A673 (cell line): ENCODE measurements at regions not wholly inside any gene's neighbourhood (a gene's known extent, or its start where the extent isn't known, plus 50 kb on each side); places are given as distances from the start of the nearest gene placed in this dataset.

Experiments used
- BruUV-seq: library from RNA; stranded (reverse); fragments of 400-500 nt; replicated peaks from 2 replicates; lab custom pipeline; 2021; lab: Mats Ljungman, UMichigan
- CTCF ChIA-PET: fragments of 300-600 bp; sonication (Branson Sonifier 250); formaldehyde crosslinking; loops from one replicate; lab custom pipeline; 2022; ENCODE audit warnings: antibody characterized with exemption; lab: Charles Lee
- POLR2A ChIA-PET: fragments of 300-600 bp; sonication (Branson Sonifier 250); formaldehyde crosslinking; loops from one replicate; lab custom pipeline; 2022; ENCODE audit warnings: antibody characterized with exemption; ENCODE audit not compliant: low non-redundant PET; lab: Charles Lee
- DNase-seq: peaks from one replicate; pipeline ENCODE4 v3.0.0-alpha.2; 2015; ENCODE audit warnings: low spot score
- H3K27ac ChIP-seq: fragments of 200-600 bp; sonication (generic); 2 replicates; pipeline ENCODE4 v1.5.1; 2016; ENCODE audit warnings: mixed run types, low read depth, mild to moderate bottlenecking, mixed read lengths, antibody characterized with exemption, low read length; ENCODE audit not compliant: poor library complexity, severe bottlenecking
- H3K27me3 ChIP-seq: fragments of 200-600 bp; sonication (generic); replicated peaks from 2 replicates; pipeline ENCODE4 v1.6.1; 2017; ENCODE audit warnings: mixed run types, low read depth, mild to moderate bottlenecking, mixed read lengths, antibody characterized with exemption, low read length; ENCODE audit not compliant: insufficient read depth, poor library complexity
- H3K36me3 ChIP-seq: fragments of 200-600 bp; sonication (generic); 2 replicates; pipeline ENCODE4 v1.6.1; 2016; ENCODE audit warnings: mixed run types, mild to moderate bottlenecking, mixed read lengths, antibody characterized with exemption, low read length; ENCODE audit not compliant: insufficient read depth, poor library complexity, severe bottlenecking
- H3K4me1 ChIP-seq: fragments of 200-600 bp; sonication (generic); 2 replicates; pipeline ENCODE4 v1.6.1; 2017; ENCODE audit warnings: mixed run types, mild to moderate bottlenecking, mixed read lengths, antibody characterized with exemption, low read length; ENCODE audit not compliant: insufficient read depth, poor library complexity, severe bottlenecking
- H3K4me3 ChIP-seq: fragments of 200-600 bp; sonication (generic); 2 replicates; pipeline ENCODE4 v1.5.1; 2016; ENCODE audit warnings: low read depth, mixed run types, mild to moderate bottlenecking, mixed read lengths, low read length; ENCODE audit not compliant: poor library complexity, severe bottlenecking
- H3K9me3 ChIP-seq: fragments of 200-600 bp; sonication (generic); 2 replicates; pipeline ENCODE4 v1.6.1; 2016; ENCODE audit warnings: mixed run types, low read depth, mild to moderate bottlenecking, mixed read lengths, antibody characterized with exemption, low read length; ENCODE audit not compliant: poor library complexity, severe bottlenecking
- CTCF ChIP-seq: fragments of 300-800, 200-600 bp; sonication (generic); conservative IDR thresholded peaks from 2 replicates; pipeline ENCODE4 v1.5.1; 2017; ENCODE audit warnings: low read depth, mild to moderate bottlenecking, antibody characterized with exemption, low read length, moderate library complexity, mixed read lengths
- EZH2 ChIP-seq: fragments of 200-600 bp; sonication (generic); IDR thresholded peaks from 2 replicates; pipeline ENCODE4 v1.6.1; 2017; ENCODE audit warnings: borderline replicate concordance, low read depth, mild to moderate bottlenecking, mixed read lengths, antibody characterized with exemption, low read length; ENCODE audit not compliant: poor library complexity, severe bottlenecking
- intact Hi-C: fragments of 100-400 bp; cut with micrococcal nuclease; formaldehyde crosslinking; loops from one replicate; pipeline ENCODE4 v1.10.0; 2022; ENCODE audit not compliant: unreplicated experiment

- H3K4me1 ChIP-seq: no peaks in the 10 kb centered on the region
- CTCF ChIA-PET: no interaction called here
- POLR2A ChIA-PET: no interaction called here
- H3K27me3 ChIP-seq: no peaks in the 10 kb centered on the region
- BruUV-seq: no TSS peak
- H3K36me3 ChIP-seq: no peaks in the 10 kb centered on the region
- intact Hi-C loops: no loop called here
- no peak for TF ChIP-seq CTCF
- TF ChIP-seq EZH2: no peak
- H3K4me3 ChIP-seq: no peak overlapping the region
- H3K27ac ChIP-seq: no peak overlapping the region
- no peaks in the 10 kb centered on the region for H3K9me3 ChIP-seq
- DNase-seq: no peak
These were observed 95.2 kb downstream of the MAF start for GRCh38 chr16:79505344-79505743.

DNA sequence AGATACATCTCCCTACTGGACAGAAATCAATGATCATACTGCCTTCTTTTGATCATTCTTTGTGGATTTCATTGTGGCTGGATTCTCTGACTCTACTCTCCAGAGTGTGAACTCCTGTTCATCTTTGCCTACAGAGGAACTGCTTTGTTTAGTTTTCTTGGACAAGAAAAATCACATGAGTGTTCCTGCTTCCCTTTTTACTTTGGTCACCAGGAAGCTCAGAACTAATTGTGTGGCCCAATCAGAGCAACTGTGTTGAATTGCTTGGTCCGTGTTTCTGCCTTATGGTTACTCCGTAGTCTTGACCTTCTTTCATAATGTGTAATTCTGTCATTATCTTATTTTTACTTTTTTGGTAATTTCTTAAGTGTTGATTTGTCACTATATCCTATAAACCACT, 97.0 kb downstream of the MAF start:
- DNase-seq: no peak
- Histone ChIP-seq H3K4me1 (no peaks in the 10 kb centered on the region), H3K4me3 (no peak overlapping the region), H3K27ac (no peak overlapping the region), H3K9me3 (no peaks in the 10 kb centered on the region), H3K36me3 (no peaks in the 10 kb centered on the region), H3K27me3 (no peaks in the 10 kb centered on the region)
- POLR2A ChIA-PET: no interaction called here
- intact Hi-C loops: no loop called here
- CTCF ChIA-PET: no interaction called here
- no TSS peak for BruUV-seq
- no peak for TF ChIP-seq CTCF
- no peak for TF ChIP-seq EZH2

GRCh38 chr16:79501446-79501845, 99.1 kb downstream of the MAF start:
- ChIA-PET CTCF (no interaction called here), POLR2A (no interaction called here)
- no peaks in the 10 kb centered on the region for H3K36me3 ChIP-seq
- no peaks in the 10 kb centered on the region for H3K4me1 ChIP-seq
- intact Hi-C loops: no loop called here
- no peak for TF ChIP-seq EZH2
- TF ChIP-seq CTCF: no peak
- BruUV-seq: no TSS peak
- no peak for DNase-seq
- no peaks in the 10 kb centered on the region for H3K27me3 ChIP-seq
- no peaks in the 10 kb centered on the region for H3K9me3 ChIP-seq
- no peak overlapping the region for H3K27ac ChIP-seq
- no peak overlapping the region for H3K4me3 ChIP-seq
